ENCODE measurements at regions not wholly inside any gene's neighbourhood (a gene's known extent, or its start where the extent isn't known, plus 50 kb on each side); places are given as distances from the start of the nearest gene placed in this dataset.

- H3K27me3 ChIP-seq (ENCODE audit: insufficient read depth, low read length): no peaks in the 10 kb centered on the region
- H3K18ac ChIP-seq (ENCODE audit: insufficient read length, low read depth, low read length): no peak overlapping the region
- no peak overlapping the region for H2AK5ac ChIP-seq (ENCODE audit: insufficient read length, low read length)
- H4K5ac ChIP-seq (ENCODE audit: insufficient read length, low read depth, low read length): no peak overlapping the region
- H2BK12ac ChIP-seq (ENCODE audit: insufficient read length, low read depth, low read length): no peak overlapping the region
- no peaks in the 10 kb centered on the region for H3K9me3 ChIP-seq (ENCODE audit: control insufficient read depth, low read depth, low read length)
- H3K79me1 ChIP-seq (ENCODE audit: insufficient read depth, low read depth, low read length, poor library complexity, severe bottlenecking): no peaks in the 10 kb centered on the region
- H3K14ac ChIP-seq (ENCODE audit: insufficient read depth, low read length): no peak overlapping the region
- Mint-ChIP-seq H3K4me1 (peaks cover 0 to 2% of the 10 kb centered on the region in 2 experiments; a peak in 1 of 4 replicates), H3K4me3 (no peak overlapping the region), H3K27ac (no peak overlapping the region), H3K9me3 (no peaks in the 10 kb centered on the region; a peak in 1 of 5 replicates), H3K36me3 (ENCODE audit: insufficient read depth in 1 of 3, low read depth in 3 of 3) (peaks cover 0 to 5% (median 0%) of the 10 kb centered on the region in 3 experiments; a peak in 1 of 7 replicates), H3K27me3 (ENCODE audit: low read depth) (peaks cover 5% of the 10 kb centered on the region; the same call in 1 of the 2 replicates)
- no peak overlapping the region for H4K8ac ChIP-seq (replicated peaks; ENCODE audit: insufficient read length, low read depth, low read length)
- H3K4me1 ChIP-seq (ENCODE audit: insufficient read depth, low read length): no peaks in the 10 kb centered on the region
- H3K23ac ChIP-seq (ENCODE audit: insufficient read length, low read depth, low read length): no peak overlapping the region
- H3K23me2 ChIP-seq (ENCODE audit: insufficient read length, low read depth, low read length, poor library complexity, severe bottlenecking): no peaks in the 10 kb centered on the region
- DNase-seq: no peak
- H3K27ac ChIP-seq (ENCODE audit: insufficient read length, low read depth, low read length): no peak overlapping the region
- no peak overlapping the region for H2BK20ac ChIP-seq (ENCODE audit: low read depth, low read length, poor library complexity, severe bottlenecking)
- no peak overlapping the region for H4K91ac ChIP-seq (ENCODE audit: insufficient read length, low read depth, low read length)
- no peak overlapping the region for H3K56ac ChIP-seq (ENCODE audit: insufficient read length, low read depth, low read length)
- H3K9ac ChIP-seq (ENCODE audit: extremely low read depth, insufficient read length, low read length): no peak overlapping the region
- no CpG with 5 or more reads among the region's 2 CpGs for WGBS (ENCODE audit: extremely low coverage, insufficient read length, low lambda C conversion rate)
- H3T11ph ChIP-seq (ENCODE audit: low read length): no peak overlapping the region
- no peak overlapping the region for H3K4ac ChIP-seq (ENCODE audit: low read depth, low read length)
- H3K4me2 ChIP-seq (ENCODE audit: insufficient read depth, insufficient read length, low read length): no peak overlapping the region
- no peaks in the 10 kb centered on the region for H4K20me1 ChIP-seq (ENCODE audit: control insufficient read depth, insufficient read depth, insufficient read length)
- no peak overlapping the region for H2BK15ac ChIP-seq (ENCODE audit: low read depth, low read length)
- no peaks in the 10 kb centered on the region for H3K79me2 ChIP-seq (ENCODE audit: insufficient read depth, low read length)
- no peak for TF ChIP-seq CTCF (conservative IDR thresholded peaks at IDR 0.05)
- H2AFZ ChIP-seq (ENCODE audit: low read length): no peak overlapping the region
- no peak overlapping the region for H2BK5ac ChIP-seq (ENCODE audit: insufficient read length, low read length)
- no peak overlapping the region for H2BK120ac ChIP-seq (ENCODE audit: low read depth, low read length, poor library complexity, severe bottlenecking)
These were observed 306.6 kb upstream of the PFKP start for GRCh38 chr10:2760736-2761135.
